ENCODE measurements at regions not wholly inside any gene's neighbourhood (a gene's known extent, or its start where the extent isn't known, plus 50 kb on each side); places are given as distances from the start of the nearest gene placed in this dataset.

DNA sequence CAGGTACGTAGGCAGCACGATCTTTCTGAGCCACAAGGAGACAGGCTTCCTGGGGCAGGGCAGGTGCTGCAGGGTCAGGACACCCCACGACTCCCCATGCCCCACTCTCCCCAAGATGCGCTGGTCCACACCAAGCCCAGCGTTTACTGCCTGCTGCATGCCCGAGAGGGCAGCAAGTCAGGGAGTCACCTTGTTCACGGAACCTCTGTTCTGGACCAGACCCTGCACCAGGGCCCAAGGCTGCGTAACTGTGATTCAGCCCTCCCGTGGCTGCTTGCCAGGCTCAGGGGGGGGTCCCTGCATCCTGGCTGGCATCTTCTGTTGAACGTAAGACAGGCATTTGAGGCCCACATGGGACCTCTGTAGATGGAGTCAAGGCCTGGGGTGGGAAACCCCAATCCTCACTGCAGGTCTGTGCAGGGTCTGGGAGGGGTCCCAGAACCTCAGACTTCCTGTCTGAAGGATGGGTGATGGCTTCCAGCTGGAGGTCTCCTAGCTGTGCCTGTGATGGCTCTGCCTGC, 228.6 kb upstream of the RTL1 start:
- WGBS (ENCODE audit: insufficient coverage) = 87% methylated on average over 10 of the region's 10 CpGs
- H3K27me3 Mint-ChIP-seq (ENCODE audit: low read depth in 3 of 3) = peaks cover 10 to 28% (median 25%) of the 10 kb centered on the region in 3 donors

DNA sequence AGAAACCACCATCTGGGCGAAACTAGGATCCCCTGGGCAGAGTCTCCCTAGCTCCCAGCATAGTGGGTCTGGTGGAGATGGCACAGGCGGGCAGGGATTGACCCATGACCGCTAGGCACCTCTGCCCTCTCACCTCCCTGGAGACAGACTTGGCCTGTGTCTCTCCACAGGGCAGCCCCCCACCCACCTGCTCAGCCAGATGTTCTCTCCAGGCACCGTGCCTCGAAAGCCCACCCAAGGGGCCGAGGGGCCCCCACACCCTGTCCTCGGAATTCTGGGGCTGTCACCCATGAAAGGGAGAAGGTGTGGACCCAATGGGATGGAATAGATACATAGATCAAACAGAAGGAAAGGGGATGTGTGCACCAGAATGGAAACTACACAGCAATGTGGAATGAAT, 229.1 kb upstream of the RTL1 start:
- Mint-ChIP-seq H3K36me3 (no peaks in the 10 kb centered on the region), H3K27ac (no peak overlapping the region), H3K4me1 (peaks cover 13% of the 10 kb centered on the region), H3K27me3 (ENCODE audit: low read depth in 3 of 3) (peaks cover 10 to 28% (median 25%) of the 10 kb centered on the region in 3 donors), H3K9me3 (peaks cover 0 to 5% (median 1%) of the 10 kb centered on the region in 7 donors), H3K4me3 (no peak overlapping the region)
- Histone ChIP-seq H3K4me2 (replicated peaks; ENCODE audit: extremely low read depth, low read length, poor library complexity, severe bottlenecking) (no peak overlapping the region), H3K9ac (ENCODE audit: insufficient read depth, low read length, poor library complexity, severe bottlenecking) (no peak overlapping the region), H3K36me3 (replicated peaks in 1 of 2; ENCODE audit: control insufficient read depth in 1 of 2, insufficient read depth in 2 of 2, low read length in 2 of 2) (no peaks in the 10 kb centered on the region), H2AFZ (ENCODE audit: insufficient read depth, low read depth, low read length, poor library complexity, severe bottlenecking) (no peak overlapping the region), H3K79me2 (ENCODE audit: insufficient read depth, low read length) (no peaks in the 10 kb centered on the region), H3K4me1 (ENCODE audit: control insufficient read depth in 1 of 2, insufficient read depth in 2 of 2, low read length in 2 of 2) (peaks cover 5% of the 10 kb centered on the region in 2 donors), H4K20me1 (ENCODE audit: insufficient read depth, low read length) (no peaks in the 10 kb centered on the region), H3K4me3 (replicated peaks in 1 of 3; ENCODE audit: low read depth in 2 of 3, low read length in 3 of 3) (no peak overlapping the region), H3K27me3 (ENCODE audit: control insufficient read depth in 2 of 2, insufficient read depth in 2 of 2, low read length in 2 of 2) (peaks cover 0 to 7% of the 10 kb centered on the region in 2 donors), H3K9me3 (replicated peaks in 1 of 2; ENCODE audit: control insufficient read depth in 1 of 2, insufficient read depth in 1 of 2, low read length in 2 of 2) (no peaks in the 10 kb centered on the region), H3K27ac (ENCODE audit: low read depth in 1 of 2, low read length in 2 of 2) (no peak overlapping the region)
- no peak for DNase-seq
- intact Hi-C loops (cut with micrococcal nuclease) = no loop called here
- TF ChIP-seq, protein P1, sequence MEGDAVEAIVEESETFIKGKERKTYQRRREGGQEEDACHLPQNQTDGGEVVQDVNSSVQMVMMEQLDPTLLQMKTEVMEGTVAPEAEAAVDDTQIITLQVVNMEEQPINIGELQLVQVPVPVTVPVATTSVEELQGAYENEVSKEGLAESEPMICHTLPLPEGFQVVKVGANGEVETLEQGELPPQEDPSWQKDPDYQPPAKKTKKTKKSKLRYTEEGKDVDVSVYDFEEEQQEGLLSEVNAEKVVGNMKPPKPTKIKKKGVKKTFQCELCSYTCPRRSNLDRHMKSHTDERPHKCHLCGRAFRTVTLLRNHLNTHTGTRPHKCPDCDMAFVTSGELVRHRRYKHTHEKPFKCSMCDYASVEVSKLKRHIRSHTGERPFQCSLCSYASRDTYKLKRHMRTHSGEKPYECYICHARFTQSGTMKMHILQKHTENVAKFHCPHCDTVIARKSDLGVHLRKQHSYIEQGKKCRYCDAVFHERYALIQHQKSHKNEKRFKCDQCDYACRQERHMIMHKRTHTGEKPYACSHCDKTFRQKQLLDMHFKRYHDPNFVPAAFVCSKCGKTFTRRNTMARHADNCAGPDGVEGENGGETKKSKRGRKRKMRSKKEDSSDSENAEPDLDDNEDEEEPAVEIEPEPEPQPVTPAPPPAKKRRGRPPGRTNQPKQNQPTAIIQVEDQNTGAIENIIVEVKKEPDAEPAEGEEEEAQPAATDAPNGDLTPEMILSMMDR (IDR thresholded peaks at IDR 0.05) = no peak
- WGBS (ENCODE audit: insufficient coverage) = no CpG with 5 or more reads among the region's 7 CpGs

More for the DNA sequence above, 228.6 kb upstream of the RTL1 start:
- TF ChIP-seq, protein P1 (IDR thresholded peaks at IDR 0.05) = no peak
- Mint-ChIP-seq H3K36me3 (no peaks in the 10 kb centered on the region), H3K27ac (no peak overlapping the region), H3K9me3 (peaks cover 0 to 5% (median 1%) of the 10 kb centered on the region in 7 donors), H3K4me1 (peaks cover 13% of the 10 kb centered on the region), H3K4me3 (no peak overlapping the region)
- peaks cover 5% of the 10 kb centered on the region in 2 donors for H3K4me1 ChIP-seq (ENCODE audit: control insufficient read depth in 1 of 2, insufficient read depth in 2 of 2, low read length in 2 of 2)
- peaks cover 0 to 7% of the 10 kb centered on the region in 2 donors for H3K27me3 ChIP-seq (ENCODE audit: control insufficient read depth in 2 of 2, insufficient read depth in 2 of 2, low read length in 2 of 2)
- H3K79me2 ChIP-seq (ENCODE audit: insufficient read depth, low read length) = no peaks in the 10 kb centered on the region
- DNase-seq = peak in 1 of 3 donors; percentile 1
- no peak overlapping the region for H2AFZ ChIP-seq (ENCODE audit: insufficient read depth, low read depth, low read length, poor library complexity, severe bottlenecking)
- H3K4me2 ChIP-seq (replicated peaks; ENCODE audit: extremely low read depth, low read length, poor library complexity, severe bottlenecking) = no peak overlapping the region
- no peaks in the 10 kb centered on the region for H3K36me3 ChIP-seq (replicated peaks in 1 of 2; ENCODE audit: control insufficient read depth in 1 of 2, insufficient read depth in 2 of 2, low read length in 2 of 2)
- H3K9me3 ChIP-seq (replicated peaks in 1 of 2; ENCODE audit: control insufficient read depth in 1 of 2, insufficient read depth in 1 of 2, low read length in 2 of 2) = no peaks in the 10 kb centered on the region
- H3K27ac ChIP-seq (ENCODE audit: low read depth in 1 of 2, low read length in 2 of 2) = no peak overlapping the region
- no peaks in the 10 kb centered on the region for H4K20me1 ChIP-seq (ENCODE audit: insufficient read depth, low read length)
- no peak overlapping the region for H3K4me3 ChIP-seq (replicated peaks in 1 of 3; ENCODE audit: low read depth in 2 of 3, low read length in 3 of 3)
- no peak overlapping the region for H3K9ac ChIP-seq (ENCODE audit: insufficient read depth, low read length, poor library complexity, severe bottlenecking)
- intact Hi-C loops (cut with micrococcal nuclease) = no loop called here

All from CD14-positive monocyte (primary cell).